Hepatocyte (in vitro differentiated cells): ENCODE measurements at regions not wholly inside any gene's neighbourhood (a gene's known extent, or its start where the extent isn't known, plus 50 kb on each side); places are given as distances from the start of the nearest gene placed in this dataset.

ENCODE experiments used
- EZH2 ChIP-seq: fragments of 200-600 bp; sonication (generic); IDR thresholded peaks from 2 replicates; pipeline ENCODE4 v1.6.1; 2016; ENCODE audit warnings: antibody characterized with exemption, mild to moderate bottlenecking, borderline replicate concordance
- EZH2phosphoT487 ChIP-seq: fragments of 200-600 bp; sonication (generic); IDR thresholded peaks from one replicate; pipeline ENCODE4 v1.6.1; 2018; ENCODE audit warnings: antibody characterized with exemption, mild to moderate bottlenecking, low read depth, moderate library complexity; ENCODE audit not compliant: unreplicated experiment, severe bottlenecking
- TF ChIP-seq, protein P1 (sequence below): fragments of 200-600 bp; sonication (generic); IDR thresholded peaks from 2 replicates; pipeline ENCODE4 v1.5.1; 2016; ENCODE audit warnings: antibody characterized with exemption, mild to moderate bottlenecking; ENCODE audit not compliant: poor library complexity

DNA sequence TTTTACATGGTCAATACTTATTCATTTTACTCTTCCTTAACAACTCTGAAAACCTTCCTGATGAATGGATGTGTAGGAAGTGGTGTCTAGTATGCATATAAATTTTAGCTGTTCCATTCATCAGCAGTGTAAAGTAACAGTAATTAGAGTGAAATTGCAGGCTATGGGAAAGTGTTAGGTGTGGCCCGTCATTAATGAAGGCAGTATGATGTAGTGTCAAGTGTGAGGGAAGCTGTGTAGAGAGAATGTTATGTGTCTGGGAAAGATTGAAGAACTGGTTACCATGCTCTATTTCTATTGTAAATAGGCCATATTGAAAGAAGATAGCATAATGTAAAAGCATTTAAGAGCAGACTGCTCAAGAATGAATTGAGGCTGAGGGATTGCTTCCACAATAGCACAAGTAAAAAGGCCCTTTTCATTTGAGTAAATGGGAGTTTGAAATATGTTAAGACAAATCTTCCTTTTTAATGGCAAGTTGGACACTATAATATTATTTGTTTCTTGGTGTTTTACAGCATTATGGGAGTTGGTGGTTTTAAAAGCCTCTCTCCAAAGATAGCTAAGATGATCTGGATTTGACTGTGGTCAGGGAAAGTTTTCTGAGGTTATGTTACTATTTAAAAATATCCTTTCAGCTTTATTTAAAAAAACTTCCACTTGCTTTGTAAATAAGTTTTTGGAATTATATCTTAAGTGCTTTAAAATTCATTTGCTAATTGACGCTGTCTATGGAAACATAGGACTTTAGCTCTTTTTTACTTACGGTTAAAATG, 401.0 kb upstream of the ZEB2 start:
- TF ChIP-seq EZH2 (no peak), EZH2phosphoT487 (no peak)
- TF ChIP-seq, protein P1, sequence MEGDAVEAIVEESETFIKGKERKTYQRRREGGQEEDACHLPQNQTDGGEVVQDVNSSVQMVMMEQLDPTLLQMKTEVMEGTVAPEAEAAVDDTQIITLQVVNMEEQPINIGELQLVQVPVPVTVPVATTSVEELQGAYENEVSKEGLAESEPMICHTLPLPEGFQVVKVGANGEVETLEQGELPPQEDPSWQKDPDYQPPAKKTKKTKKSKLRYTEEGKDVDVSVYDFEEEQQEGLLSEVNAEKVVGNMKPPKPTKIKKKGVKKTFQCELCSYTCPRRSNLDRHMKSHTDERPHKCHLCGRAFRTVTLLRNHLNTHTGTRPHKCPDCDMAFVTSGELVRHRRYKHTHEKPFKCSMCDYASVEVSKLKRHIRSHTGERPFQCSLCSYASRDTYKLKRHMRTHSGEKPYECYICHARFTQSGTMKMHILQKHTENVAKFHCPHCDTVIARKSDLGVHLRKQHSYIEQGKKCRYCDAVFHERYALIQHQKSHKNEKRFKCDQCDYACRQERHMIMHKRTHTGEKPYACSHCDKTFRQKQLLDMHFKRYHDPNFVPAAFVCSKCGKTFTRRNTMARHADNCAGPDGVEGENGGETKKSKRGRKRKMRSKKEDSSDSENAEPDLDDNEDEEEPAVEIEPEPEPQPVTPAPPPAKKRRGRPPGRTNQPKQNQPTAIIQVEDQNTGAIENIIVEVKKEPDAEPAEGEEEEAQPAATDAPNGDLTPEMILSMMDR: no peak
